ENCODE measurements at regions not wholly inside any gene's neighbourhood (a gene's known extent, or its start where the extent isn't known, plus 50 kb on each side); places are given as distances from the start of the nearest gene placed in this dataset.

DNA sequence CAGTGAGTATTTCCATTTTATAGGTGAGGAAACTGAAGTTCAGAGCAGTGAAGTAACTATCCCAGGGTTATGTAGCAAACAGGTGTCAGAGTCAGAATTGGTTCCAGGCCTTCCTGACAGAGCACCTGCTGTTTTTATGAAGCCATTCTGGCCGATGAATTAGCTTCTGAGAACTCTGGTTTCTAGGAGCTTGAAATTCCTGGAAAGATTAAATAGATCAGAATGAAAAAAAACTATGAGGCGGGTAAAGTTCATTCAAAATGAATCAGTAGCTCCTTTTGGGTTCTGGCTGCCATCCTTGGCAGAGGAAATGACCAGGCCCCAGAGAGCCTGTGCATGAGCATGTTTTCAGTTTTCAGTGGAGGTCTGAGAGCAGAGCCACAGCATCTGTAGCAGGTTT, 59.3 kb upstream of the CFAP161 start:
- ATAC-seq: no peak
- H3F3A ChIP-seq (replicated peaks; ENCODE audit: low read depth): no peaks in the 10 kb centered on the region
- no peak overlapping the region for H3K4me2 ChIP-seq

More for the DNA sequence above, 59.3 kb upstream of the CFAP161 start:
- Histone ChIP-seq H3K4me3 (no peak overlapping the region), H3K36me3 (ENCODE audit: insufficient read depth) (no peaks in the 10 kb centered on the region), H3K4me1 (ENCODE audit: insufficient read depth) (no peaks in the 10 kb centered on the region), H4K20me1 (replicated peaks; ENCODE audit: insufficient read depth) (no peaks in the 10 kb centered on the region), H2AFZ (no peak overlapping the region), H3K9me2 (ENCODE audit: insufficient read depth) (no peaks in the 10 kb centered on the region), H3K79me2 (replicated peaks; ENCODE audit: insufficient read depth) (no peaks in the 10 kb centered on the region), H3K27me3 (ENCODE audit: insufficient read depth) (no peaks in the 10 kb centered on the region), H3K27ac (ENCODE audit: low read depth) (no peak overlapping the region)
- TF ChIP-seq EZH2 (IDR thresholded peaks at IDR 0.05; ENCODE audit: low read depth, unreplicated experiment): no peak
- TF ChIP-seq NANOG (IDR thresholded peaks at IDR 0.05; ENCODE audit: borderline replicate concordance): no peak
- TF ChIP-seq, protein P1, sequence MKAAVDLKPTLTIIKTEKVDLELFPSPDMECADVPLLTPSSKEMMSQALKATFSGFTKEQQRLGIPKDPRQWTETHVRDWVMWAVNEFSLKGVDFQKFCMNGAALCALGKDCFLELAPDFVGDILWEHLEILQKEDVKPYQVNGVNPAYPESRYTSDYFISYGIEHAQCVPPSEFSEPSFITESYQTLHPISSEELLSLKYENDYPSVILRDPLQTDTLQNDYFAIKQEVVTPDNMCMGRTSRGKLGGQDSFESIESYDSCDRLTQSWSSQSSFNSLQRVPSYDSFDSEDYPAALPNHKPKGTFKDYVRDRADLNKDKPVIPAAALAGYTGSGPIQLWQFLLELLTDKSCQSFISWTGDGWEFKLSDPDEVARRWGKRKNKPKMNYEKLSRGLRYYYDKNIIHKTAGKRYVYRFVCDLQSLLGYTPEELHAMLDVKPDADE (IDR thresholded peaks at IDR 0.05): no peak
- TF ChIP-seq POLR2AphosphoS5 (IDR thresholded peaks at IDR 0.05; ENCODE audit: low read depth): no peak
- TF ChIP-seq ZNF114 (CRISPR knock-in tag; IDR thresholded peaks at IDR 0.05): no peak
- no peak for TF ChIP-seq JUNB (IDR thresholded peaks at IDR 0.05; ENCODE audit: unreplicated experiment)
- TF ChIP-seq, protein P2, sequence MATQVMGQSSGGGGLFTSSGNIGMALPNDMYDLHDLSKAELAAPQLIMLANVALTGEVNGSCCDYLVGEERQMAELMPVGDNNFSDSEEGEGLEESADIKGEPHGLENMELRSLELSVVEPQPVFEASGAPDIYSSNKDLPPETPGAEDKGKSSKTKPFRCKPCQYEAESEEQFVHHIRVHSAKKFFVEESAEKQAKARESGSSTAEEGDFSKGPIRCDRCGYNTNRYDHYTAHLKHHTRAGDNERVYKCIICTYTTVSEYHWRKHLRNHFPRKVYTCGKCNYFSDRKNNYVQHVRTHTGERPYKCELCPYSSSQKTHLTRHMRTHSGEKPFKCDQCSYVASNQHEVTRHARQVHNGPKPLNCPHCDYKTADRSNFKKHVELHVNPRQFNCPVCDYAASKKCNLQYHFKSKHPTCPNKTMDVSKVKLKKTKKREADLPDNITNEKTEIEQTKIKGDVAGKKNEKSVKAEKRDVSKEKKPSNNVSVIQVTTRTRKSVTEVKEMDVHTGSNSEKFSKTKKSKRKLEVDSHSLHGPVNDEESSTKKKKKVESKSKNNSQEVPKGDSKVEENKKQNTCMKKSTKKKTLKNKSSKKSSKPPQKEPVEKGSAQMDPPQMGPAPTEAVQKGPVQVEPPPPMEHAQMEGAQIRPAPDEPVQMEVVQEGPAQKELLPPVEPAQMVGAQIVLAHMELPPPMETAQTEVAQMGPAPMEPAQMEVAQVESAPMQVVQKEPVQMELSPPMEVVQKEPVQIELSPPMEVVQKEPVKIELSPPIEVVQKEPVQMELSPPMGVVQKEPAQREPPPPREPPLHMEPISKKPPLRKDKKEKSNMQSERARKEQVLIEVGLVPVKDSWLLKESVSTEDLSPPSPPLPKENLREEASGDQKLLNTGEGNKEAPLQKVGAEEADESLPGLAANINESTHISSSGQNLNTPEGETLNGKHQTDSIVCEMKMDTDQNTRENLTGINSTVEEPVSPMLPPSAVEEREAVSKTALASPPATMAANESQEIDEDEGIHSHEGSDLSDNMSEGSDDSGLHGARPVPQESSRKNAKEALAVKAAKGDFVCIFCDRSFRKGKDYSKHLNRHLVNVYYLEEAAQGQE (IDR thresholded peaks at IDR 0.05; ENCODE audit: unreplicated experiment): no peak
- TF ChIP-seq, protein P3, sequence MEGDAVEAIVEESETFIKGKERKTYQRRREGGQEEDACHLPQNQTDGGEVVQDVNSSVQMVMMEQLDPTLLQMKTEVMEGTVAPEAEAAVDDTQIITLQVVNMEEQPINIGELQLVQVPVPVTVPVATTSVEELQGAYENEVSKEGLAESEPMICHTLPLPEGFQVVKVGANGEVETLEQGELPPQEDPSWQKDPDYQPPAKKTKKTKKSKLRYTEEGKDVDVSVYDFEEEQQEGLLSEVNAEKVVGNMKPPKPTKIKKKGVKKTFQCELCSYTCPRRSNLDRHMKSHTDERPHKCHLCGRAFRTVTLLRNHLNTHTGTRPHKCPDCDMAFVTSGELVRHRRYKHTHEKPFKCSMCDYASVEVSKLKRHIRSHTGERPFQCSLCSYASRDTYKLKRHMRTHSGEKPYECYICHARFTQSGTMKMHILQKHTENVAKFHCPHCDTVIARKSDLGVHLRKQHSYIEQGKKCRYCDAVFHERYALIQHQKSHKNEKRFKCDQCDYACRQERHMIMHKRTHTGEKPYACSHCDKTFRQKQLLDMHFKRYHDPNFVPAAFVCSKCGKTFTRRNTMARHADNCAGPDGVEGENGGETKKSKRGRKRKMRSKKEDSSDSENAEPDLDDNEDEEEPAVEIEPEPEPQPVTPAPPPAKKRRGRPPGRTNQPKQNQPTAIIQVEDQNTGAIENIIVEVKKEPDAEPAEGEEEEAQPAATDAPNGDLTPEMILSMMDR (conservative IDR thresholded peaks at IDR 0.05; ENCODE audit: low read depth in 2 of 2): no peak
- TF ChIP-seq, protein P4, sequence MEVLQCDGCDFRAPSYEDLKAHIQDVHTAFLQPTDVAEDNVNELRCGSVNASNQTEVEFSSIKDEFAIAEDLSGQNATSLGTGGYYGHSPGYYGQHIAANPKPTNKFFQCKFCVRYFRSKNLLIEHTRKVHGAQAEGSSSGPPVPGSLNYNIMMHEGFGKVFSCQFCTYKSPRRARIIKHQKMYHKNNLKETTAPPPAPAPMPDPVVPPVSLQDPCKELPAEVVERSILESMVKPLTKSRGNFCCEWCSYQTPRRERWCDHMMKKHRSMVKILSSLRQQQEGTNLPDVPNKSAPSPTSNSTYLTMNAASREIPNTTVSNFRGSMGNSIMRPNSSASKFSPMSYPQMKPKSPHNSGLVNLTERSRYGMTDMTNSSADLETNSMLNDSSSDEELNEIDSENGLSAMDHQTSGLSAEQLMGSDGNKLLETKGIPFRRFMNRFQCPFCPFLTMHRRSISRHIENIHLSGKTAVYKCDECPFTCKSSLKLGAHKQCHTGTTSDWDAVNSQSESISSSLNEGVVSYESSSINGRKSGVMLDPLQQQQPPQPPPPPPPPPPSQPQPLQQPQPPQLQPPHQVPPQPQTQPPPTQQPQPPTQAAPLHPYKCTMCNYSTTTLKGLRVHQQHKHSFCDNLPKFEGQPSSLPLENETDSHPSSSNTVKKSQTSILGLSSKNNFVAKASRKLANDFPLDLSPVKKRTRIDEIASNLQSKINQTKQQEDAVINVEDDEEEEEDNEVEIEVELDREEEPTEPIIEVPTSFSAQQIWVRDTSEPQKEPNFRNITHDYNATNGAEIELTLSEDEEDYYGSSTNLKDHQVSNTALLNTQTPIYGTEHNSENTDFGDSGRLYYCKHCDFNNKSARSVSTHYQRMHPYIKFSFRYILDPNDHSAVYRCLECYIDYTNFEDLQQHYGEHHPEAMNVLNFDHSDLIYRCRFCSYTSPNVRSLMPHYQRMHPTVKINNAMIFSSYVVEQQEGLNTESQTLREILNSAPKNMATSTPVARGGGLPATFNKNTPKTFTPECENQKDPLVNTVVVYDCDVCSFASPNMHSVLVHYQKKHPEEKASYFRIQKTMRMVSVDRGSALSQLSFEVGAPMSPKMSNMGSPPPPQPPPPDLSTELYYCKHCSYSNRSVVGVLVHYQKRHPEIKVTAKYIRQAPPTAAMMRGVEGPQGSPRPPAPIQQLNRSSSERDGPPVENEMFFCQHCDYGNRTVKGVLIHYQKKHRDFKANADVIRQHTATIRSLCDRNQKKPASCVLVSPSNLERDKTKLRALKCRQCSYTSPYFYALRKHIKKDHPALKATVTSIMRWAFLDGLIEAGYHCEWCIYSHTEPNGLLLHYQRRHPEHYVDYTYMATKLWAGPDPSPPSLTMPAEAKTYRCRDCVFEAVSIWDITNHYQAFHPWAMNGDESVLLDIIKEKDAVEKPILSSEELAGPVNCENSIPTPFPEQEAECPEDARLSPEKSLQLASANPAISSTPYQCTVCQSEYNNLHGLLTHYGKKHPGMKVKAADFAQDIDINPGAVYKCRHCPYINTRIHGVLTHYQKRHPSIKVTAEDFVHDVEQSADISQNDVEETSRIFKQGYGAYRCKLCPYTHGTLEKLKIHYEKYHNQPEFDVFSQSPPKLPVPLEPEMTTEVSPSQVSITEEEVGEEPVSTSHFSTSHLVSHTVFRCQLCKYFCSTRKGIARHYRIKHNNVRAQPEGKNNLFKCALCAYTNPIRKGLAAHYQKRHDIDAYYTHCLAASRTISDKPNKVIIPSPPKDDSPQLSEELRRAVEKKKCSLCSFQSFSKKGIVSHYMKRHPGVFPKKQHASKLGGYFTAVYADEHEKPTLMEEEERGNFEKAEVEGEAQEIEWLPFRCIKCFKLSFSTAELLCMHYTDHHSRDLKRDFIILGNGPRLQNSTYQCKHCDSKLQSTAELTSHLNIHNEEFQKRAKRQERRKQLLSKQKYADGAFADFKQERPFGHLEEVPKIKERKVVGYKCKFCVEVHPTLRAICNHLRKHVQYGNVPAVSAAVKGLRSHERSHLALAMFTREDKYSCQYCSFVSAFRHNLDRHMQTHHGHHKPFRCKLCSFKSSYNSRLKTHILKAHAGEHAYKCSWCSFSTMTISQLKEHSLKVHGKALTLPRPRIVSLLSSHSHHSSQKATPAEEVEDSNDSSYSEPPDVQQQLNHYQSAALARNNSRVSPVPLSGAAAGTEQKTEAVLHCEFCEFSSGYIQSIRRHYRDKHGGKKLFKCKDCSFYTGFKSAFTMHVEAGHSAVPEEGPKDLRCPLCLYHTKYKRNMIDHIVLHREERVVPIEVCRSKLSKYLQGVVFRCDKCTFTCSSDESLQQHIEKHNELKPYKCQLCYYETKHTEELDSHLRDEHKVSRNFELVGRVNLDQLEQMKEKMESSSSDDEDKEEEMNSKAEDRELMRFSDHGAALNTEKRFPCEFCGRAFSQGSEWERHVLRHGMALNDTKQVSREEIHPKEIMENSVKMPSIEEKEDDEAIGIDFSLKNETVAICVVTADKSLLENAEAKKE (CRISPR knock-in tag; IDR thresholded peaks at IDR 0.05): no peak
- TF ChIP-seq STAT1 (IDR thresholded peaks at IDR 0.05; ENCODE audit: unreplicated experiment): no peak
- TF ChIP-seq EZH2phosphoT487 (IDR thresholded peaks at IDR 0.05; ENCODE audit: unreplicated experiment): no peak
- no peak for TF ChIP-seq ZNF331 (CRISPR knock-in tag; IDR thresholded peaks at IDR 0.05; ENCODE audit: low read depth)
- no peak for TF ChIP-seq CREB1 (CRISPR knock-in tag; IDR thresholded peaks at IDR 0.05; ENCODE audit: low read depth)
- Mint-ChIP-seq H3K4me3 (no peak overlapping the region), H3K9me3 (peaks cover 4% of the 10 kb centered on the region; the same call in 2 of the 3 replicates), H3K4me1 (no peaks in the 10 kb centered on the region), H3K36me3 (ENCODE audit: low read depth) (no peaks in the 10 kb centered on the region), H3K27me3 (ENCODE audit: insufficient read depth, low read depth, poor library complexity) (peaks cover 1% of the 10 kb centered on the region), H3K27ac (no peak overlapping the region)
- DNase-seq (ENCODE audit: low spot score): no peak
